Caco-2 (cell line): ENCODE measurements at regions not wholly inside any gene's neighbourhood (a gene's known extent, or its start where the extent isn't known, plus 50 kb on each side); places are given as distances from the start of the nearest gene placed in this dataset.
A peak's percentile ranks its signal among the peaks of the same experiment; 100 is the strongest.
"Not testable (repeated sequence)": the region's sequence is repeated elsewhere in the genome, so short reads cannot be mapped to it uniquely, and the experiment has no call there.

Experiments used
- BruUV-seq: library from RNA; stranded (reverse); fragments of 400-500 nt; replicated peaks from 2 replicates; lab custom pipeline; 2021; lab: Mats Ljungman, UMichigan
- CTCF ChIA-PET: fragments of 300-600 bp; sonication (Branson Sonifier 250); formaldehyde crosslinking; loops from one replicate; lab custom pipeline; 2022; ENCODE audit warnings: antibody characterized with exemption; lab: Charles Lee
- POLR2A ChIA-PET: fragments of 300-600 bp; sonication (Branson Sonifier 250); formaldehyde crosslinking; loops from one replicate; lab custom pipeline; 2022; ENCODE audit warnings: antibody characterized with exemption; lab: Charles Lee
- DNase-seq, 2 experiments: peaks; one replicate each; pipeline versions ENCODE4 v3.0.0 to v3.0.0-alpha.2; 2020 to 2022
- H3K27me3 ChIP-seq: replicated peaks from 2 replicates; pipeline ENCODE4 v1.6.0; 2011; ENCODE audit warnings: low read length; ENCODE audit not compliant: control insufficient read depth, insufficient read depth
- H3K36me3 ChIP-seq: 2 replicates; pipeline ENCODE4 v1.5.1; 2011; ENCODE audit warnings: low read length; ENCODE audit not compliant: control insufficient read depth, insufficient read depth
- H3K4me1 ChIP-seq: fragments of 250-450 bp; sonication (Bioruptor Pico); 2 replicates; pipeline ENCODE4 v1.5.1; 2020; ENCODE audit warnings: mild to moderate bottlenecking
- H3K4me3 ChIP-seq: 2 replicates; pipeline ENCODE4 v1.5.1; 2011; ENCODE audit warnings: low read depth, mild to moderate bottlenecking, control low read depth, low read length
- H3K9me3 ChIP-seq: fragments of 250-450 bp; sonication (Bioruptor Pico); 2 replicates; pipeline ENCODE4 v1.5.1; 2020; ENCODE audit warnings: mild to moderate bottlenecking, moderate library complexity
- H3K27ac Mint-ChIP-seq: one replicate; pipeline ENCODE4 v1.8.0; 2022; ENCODE audit warnings: mixed read lengths; ENCODE audit not compliant: unreplicated experiment
- H3K27me3 Mint-ChIP-seq: one replicate; pipeline ENCODE4 v1.8.0; 2022; ENCODE audit warnings: mixed read lengths; ENCODE audit not compliant: insufficient read depth, unreplicated experiment
- H3K36me3 Mint-ChIP-seq: one replicate; pipeline ENCODE4 v1.8.0; 2022; ENCODE audit warnings: mild to moderate bottlenecking, mixed read lengths; ENCODE audit not compliant: insufficient read depth, unreplicated experiment
- H3K4me1 Mint-ChIP-seq: one replicate; pipeline ENCODE4 v1.8.0; 2022; ENCODE audit warnings: low read depth, mixed read lengths; ENCODE audit not compliant: unreplicated experiment
- H3K4me3 Mint-ChIP-seq: one replicate; pipeline ENCODE4 v1.8.0; 2022; ENCODE audit warnings: mild to moderate bottlenecking, moderate library complexity, mixed read lengths; ENCODE audit not compliant: unreplicated experiment
- H3K9me3 Mint-ChIP-seq: one replicate; pipeline ENCODE4 v1.8.0; 2022; ENCODE audit warnings: mixed read lengths; ENCODE audit not compliant: unreplicated experiment
- CTCF ChIP-seq, 2 experiments: fragments of 200-600 bp in 1 of 2; IDR thresholded peaks; 1 replicate in 1 of 2; 2 replicates in 1 of 2; pipeline versions ENCODE4 v1.5.1 to v1.8.0; 2011 to 2022; ENCODE audit warnings: antibody characterized with exemption in 1 of 2, control low read depth in 1 of 2, inconsistent platforms in 1 of 2, low read depth in 1 of 2, low read length in 1 of 2, mild to moderate bottlenecking in 1 of 2, moderate library complexity in 1 of 2; ENCODE audit not compliant: insufficient read depth in 1 of 2, severe bottlenecking in 1 of 2, unreplicated experiment in 1 of 2
- intact Hi-C: fragments of 100-400 bp; cut with micrococcal nuclease; formaldehyde crosslinking; loops from one replicate; pipeline ENCODE4 v1.10.0; 2022; ENCODE audit not compliant: unreplicated experiment

GRCh38 chr3:80733522-80734176, 965.9 kb upstream of the ROBO1 start:
- Mint-ChIP-seq H3K27ac (peak overlapping the region; percentile 68), H3K9me3 (no peaks in the 10 kb centered on the region), H3K4me1 (peaks cover 10% of the 10 kb centered on the region), H3K36me3 (peaks cover 10% of the 10 kb centered on the region), H3K4me3 (peak overlapping the region; percentile 50), H3K27me3 (no peaks in the 10 kb centered on the region)
- Histone ChIP-seq H3K4me1 (peaks cover 33% of the 10 kb centered on the region), H3K9me3 (peaks cover 12% of the 10 kb centered on the region), H3K27me3 (no peaks in the 10 kb centered on the region), H3K36me3 (no peaks in the 10 kb centered on the region), H3K4me3 (no peak overlapping the region)
- intact Hi-C loops = loop anchor here (1.0 to 2.0 kb wide), 5 partner anchors 22 to 264 kb away; no protein-coding TSS in a partner anchor
- CTCF ChIA-PET = no interaction called here
- no peak for TF ChIP-seq CTCF (IDR thresholded peaks at IDR 0.05; ENCODE audit: insufficient read depth in 1 of 2, low read depth in 1 of 2, low read length in 1 of 2, severe bottlenecking in 1 of 2, unreplicated experiment in 1 of 2)
- POLR2A ChIA-PET = no interaction called here
- DNase-seq = peak; percentile 87 to 94
- no TSS peak for BruUV-seq

- H3K27me3 Mint-ChIP-seq, H3K4me1 ChIP-seq, H3K27me3 ChIP-seq, BruUV-seq, intact Hi-C loops, H3K9me3 ChIP-seq, H3K4me3 Mint-ChIP-seq, H3K27ac Mint-ChIP-seq, POLR2A ChIA-PET, H3K36me3 Mint-ChIP-seq, H3K9me3 Mint-ChIP-seq, H3K4me1 Mint-ChIP-seq, H3K4me3 ChIP-seq, CTCF ChIA-PET, H3K36me3 ChIP-seq, DNase-seq: not testable (repeated sequence)
Measured at GRCh38 chr3:80727561-80727960, 959.8 kb upstream of the ROBO1 start.

GRCh38 chr3:80709597-80710322, 942.0 kb upstream of the ROBO1 start:
- H3K4me3 ChIP-seq, H3K36me3 Mint-ChIP-seq, H3K4me1 ChIP-seq, POLR2A ChIA-PET, H3K9me3 ChIP-seq, BruUV-seq, intact Hi-C loops, DNase-seq, H3K4me3 Mint-ChIP-seq, H3K27me3 Mint-ChIP-seq, H3K36me3 ChIP-seq, H3K27me3 ChIP-seq, CTCF ChIA-PET, H3K27ac Mint-ChIP-seq: not testable (repeated sequence)
- Mint-ChIP-seq H3K4me1 (peaks cover 14% of the 10 kb centered on the region), H3K9me3 (peaks cover 44% of the 10 kb centered on the region)

- intact Hi-C loops = no loop called here
- H3K4me3 Mint-ChIP-seq = no peak overlapping the region
- no peak for TF ChIP-seq CTCF (IDR thresholded peaks at IDR 0.05; ENCODE audit: insufficient read depth in 1 of 2, low read depth in 1 of 2, low read length in 1 of 2, severe bottlenecking in 1 of 2, unreplicated experiment in 1 of 2)
- H3K36me3 Mint-ChIP-seq = no peaks in the 10 kb centered on the region
- Histone ChIP-seq H3K9me3 (no peaks in the 10 kb centered on the region), H3K36me3 (no peaks in the 10 kb centered on the region), H3K4me1 (no peaks in the 10 kb centered on the region), H3K27me3 (no peaks in the 10 kb centered on the region), H3K4me3 (no peak overlapping the region)
- no peaks in the 10 kb centered on the region for H3K4me1 Mint-ChIP-seq
- DNase-seq = no peak
- peaks cover 19% of the 10 kb centered on the region for H3K9me3 Mint-ChIP-seq
- BruUV-seq = no TSS peak
- H3K27ac Mint-ChIP-seq = no peak overlapping the region
- H3K27me3 Mint-ChIP-seq = no peaks in the 10 kb centered on the region
- POLR2A ChIA-PET = no interaction called here
- CTCF ChIA-PET = no interaction called here
Measured at GRCh38 chr3:80705290-80705689, 937.5 kb upstream of the ROBO1 start.
